ENCODE measurements at regions not wholly inside any gene's neighbourhood (a gene's known extent, or its start where the extent isn't known, plus 50 kb on each side); places are given as distances from the start of the nearest gene placed in this dataset.

DNA sequence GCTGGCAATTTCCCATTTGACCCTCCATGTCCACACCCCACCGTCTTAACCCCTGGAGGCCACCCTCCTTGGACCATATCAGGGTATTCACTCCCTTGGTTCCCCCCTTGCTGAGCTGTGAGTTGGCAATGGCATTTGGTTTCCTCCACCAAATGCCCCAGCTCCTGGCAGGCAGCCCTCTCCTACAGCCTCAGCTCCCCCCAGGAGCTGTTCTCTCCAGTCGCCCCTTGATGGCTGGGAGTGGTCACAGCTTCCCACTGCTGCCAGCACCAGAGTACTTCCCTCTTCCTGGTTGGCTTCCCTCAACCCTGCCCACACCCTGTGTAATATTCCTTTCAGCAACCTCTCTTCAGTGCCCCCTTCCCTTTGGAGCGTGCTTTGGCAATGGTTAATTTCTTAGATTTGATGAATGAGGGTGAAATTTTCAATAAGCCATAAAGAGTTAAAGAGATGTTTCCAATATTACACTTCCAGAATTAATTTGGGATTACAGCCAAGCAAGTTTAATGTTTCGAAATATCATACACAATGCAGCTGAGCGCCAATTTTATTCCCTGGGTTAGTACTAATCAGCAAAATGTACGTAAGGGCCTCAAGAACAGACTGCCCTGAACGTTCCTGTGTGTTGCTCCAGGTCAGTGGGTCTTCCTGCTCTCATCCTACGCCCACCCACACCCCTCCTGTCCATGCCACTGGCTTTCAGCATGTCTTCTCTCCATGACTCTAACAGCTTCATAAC lies 207.1 kb upstream of the NFE2L3 start:
- TF ChIP-seq, protein P1, sequence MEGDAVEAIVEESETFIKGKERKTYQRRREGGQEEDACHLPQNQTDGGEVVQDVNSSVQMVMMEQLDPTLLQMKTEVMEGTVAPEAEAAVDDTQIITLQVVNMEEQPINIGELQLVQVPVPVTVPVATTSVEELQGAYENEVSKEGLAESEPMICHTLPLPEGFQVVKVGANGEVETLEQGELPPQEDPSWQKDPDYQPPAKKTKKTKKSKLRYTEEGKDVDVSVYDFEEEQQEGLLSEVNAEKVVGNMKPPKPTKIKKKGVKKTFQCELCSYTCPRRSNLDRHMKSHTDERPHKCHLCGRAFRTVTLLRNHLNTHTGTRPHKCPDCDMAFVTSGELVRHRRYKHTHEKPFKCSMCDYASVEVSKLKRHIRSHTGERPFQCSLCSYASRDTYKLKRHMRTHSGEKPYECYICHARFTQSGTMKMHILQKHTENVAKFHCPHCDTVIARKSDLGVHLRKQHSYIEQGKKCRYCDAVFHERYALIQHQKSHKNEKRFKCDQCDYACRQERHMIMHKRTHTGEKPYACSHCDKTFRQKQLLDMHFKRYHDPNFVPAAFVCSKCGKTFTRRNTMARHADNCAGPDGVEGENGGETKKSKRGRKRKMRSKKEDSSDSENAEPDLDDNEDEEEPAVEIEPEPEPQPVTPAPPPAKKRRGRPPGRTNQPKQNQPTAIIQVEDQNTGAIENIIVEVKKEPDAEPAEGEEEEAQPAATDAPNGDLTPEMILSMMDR (IDR thresholded peaks at IDR 0.05) = no peak
- TF ChIP-seq POLR2A (IDR thresholded peaks at IDR 0.05) = no peak
